ENCODE measurements at regions not wholly inside any gene's neighbourhood (a gene's known extent, or its start where the extent isn't known, plus 50 kb on each side); places are given as distances from the start of the nearest gene placed in this dataset.
"Not testable (repeated sequence)": the region's sequence is repeated elsewhere in the genome, so short reads cannot be mapped to it uniquely, and the experiment has no call there.

DNA sequence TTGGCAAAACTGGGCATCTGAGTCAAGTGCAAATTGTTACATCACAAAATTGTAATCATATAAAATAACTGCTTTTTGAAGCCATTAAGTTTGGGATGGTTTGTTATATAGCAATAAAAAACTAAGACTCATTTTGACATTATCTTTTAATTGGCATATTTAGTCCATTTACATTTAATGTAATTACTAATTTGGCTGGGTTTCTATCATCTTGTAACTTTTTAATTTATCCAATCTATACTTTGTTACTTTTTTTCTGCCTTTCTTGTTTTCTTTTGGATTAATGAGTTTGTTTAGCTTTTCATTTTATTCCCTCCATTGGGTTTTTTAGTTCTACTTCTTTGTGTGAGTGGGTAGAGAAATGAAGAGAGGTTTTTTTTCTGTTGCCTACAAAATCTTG, 76.3 kb downstream of the DRAM2 start:
- DNase-seq = no peak

DNA sequence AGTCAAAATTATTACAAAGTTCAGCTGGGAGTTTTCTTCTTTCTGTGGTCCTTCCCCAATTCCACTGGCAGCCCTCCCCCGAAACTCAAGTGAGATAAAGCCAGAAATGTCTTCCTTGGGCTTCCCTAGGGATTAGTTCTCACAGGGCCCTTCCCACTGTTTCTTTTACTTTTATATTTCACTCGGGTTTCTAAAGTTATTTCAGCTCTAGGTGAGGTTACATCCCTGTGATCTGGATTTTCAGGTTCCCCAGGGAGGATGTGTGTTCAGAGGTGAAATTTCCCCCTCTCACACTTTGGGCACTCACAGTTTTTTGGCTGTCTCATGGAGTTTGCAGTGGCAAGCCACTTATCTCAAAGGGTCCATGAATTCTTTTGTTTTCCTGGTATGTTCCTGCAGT, 77.3 kb downstream of the DRAM2 start:
- no peak for DNase-seq

- no peak for DNase-seq
Observed at GRCh38 chr1:111062081-111062480, 77.8 kb downstream of the DRAM2 start.

GRCh38 chr1:111054656-111055055, 85.2 kb downstream of the DRAM2 start:
- no peak for DNase-seq

DNA sequence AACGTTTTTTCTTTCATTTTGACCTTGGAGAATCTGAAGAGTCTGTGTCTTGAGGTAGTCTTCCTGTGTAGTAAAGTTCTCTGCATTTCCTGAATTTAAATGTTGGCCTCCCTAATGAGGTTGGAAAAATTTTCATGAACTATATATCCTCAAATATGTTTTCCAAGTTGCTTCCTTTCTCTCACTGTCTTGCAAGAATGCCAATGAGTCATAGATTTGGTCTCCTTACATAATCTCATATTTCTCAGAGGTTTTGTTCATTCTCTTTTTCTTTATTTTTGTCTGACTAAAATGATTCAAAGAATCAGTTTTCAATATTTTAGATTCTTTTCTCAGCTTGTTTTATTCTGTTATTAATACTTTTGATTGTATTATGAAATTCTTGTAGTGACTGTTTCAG, 87.6 kb downstream of the DRAM2 start:
- no peak for DNase-seq

- DNase-seq = not testable (repeated sequence)
Observed at GRCh38 chr1:111048253-111048652, 84.5 kb upstream of the LRIF1 start.

DNA sequence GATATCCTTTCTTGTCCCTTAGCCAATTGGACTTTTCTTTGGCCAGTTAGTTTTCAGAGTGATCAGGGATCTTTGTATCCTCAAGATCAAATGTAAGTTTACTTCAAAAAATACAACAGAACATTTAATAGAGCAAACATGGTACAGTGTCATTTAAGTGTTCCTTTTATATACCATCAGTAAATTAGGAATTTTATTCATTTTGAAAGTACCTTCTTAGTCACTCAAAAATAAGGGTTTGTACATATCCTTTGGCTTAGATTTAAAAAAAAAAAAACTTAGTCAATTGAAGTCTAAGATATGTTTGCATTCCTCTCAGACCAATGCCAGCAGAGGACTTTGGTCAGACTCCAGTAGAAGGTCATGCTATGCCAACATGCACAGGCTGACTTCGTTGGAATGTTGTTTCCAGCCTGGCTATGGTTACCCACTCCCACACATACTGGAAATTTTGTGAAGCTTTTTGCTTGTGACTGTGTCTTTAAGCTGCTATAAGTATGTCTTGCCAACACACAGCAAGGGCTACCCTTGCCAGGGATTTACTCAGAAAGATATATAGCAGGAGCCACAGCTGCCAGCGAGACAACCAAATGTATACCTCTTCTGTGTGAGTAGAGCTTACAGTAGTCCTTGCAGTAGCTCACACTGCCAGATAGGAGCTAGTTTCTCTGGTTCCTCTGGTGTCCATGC, 81.5 kb upstream of the LRIF1 start:
- DNase-seq = no peak

GRCh38 chr1:111032295-111032897, 68.7 kb upstream of the LRIF1 start:
- DNase-seq = no peak

- DNase-seq = peak; percentile 56 to 61
Observed at GRCh38 chr1:111030590-111030989, 66.9 kb upstream of the LRIF1 start.

- no peak for DNase-seq
Observed at GRCh38 chr1:111025109-111025508, 61.4 kb upstream of the LRIF1 start.

DNA sequence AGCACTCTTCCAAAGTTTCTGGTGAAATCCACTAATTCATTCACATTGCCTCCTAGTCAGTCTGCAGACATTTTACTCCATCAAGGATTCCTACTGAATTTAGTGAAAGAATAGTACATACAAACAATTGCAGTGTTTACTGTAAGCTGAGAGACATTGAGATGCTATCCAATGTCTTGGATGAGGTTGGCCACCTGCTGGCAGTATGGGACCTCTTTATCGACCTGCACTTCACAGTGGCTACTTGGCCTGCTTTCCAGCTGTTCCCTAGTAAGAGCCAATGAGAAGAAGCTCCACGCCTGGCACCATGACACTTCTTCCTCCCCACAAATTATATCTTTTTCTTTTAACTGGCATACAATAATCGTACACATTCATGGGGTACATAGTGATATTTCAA, 51.5 kb upstream of the LRIF1 start:
- DNase-seq = no peak

Measured in activated T-cell treated with anti-CD3 and anti-CD28 coated beads, Interleukin-2, amount 50 U/mL, for 48 hours (primary cell).